ENCODE measurements at regions not wholly inside any gene's neighbourhood (a gene's known extent, or its start where the extent isn't known, plus 50 kb on each side); places are given as distances from the start of the nearest gene placed in this dataset.

- no peak overlapping the region for H3K4me3 Mint-ChIP-seq
- peaks cover 45 to 48% (median 45%) of the 10 kb centered on the region in 3 donors for H3K27me3 Mint-ChIP-seq
- peaks cover 0 to 5% (median under 1%) of the 10 kb centered on the region in 7 donors for H3K9me3 Mint-ChIP-seq
- peaks cover 0 to 7% of the 10 kb centered on the region in 2 donors for H3K36me3 Mint-ChIP-seq
- no peak for ATAC-seq (ENCODE audit: low read depth in 2 of 2)
- no peaks in the 10 kb centered on the region for H3K4me1 Mint-ChIP-seq
- no peak overlapping the region for H3K27ac Mint-ChIP-seq
- no peak for DNase-seq
Measured at GRCh38 chr16:86364653-86365380, 145.5 kb upstream of the FOXF1 start.

DNA sequence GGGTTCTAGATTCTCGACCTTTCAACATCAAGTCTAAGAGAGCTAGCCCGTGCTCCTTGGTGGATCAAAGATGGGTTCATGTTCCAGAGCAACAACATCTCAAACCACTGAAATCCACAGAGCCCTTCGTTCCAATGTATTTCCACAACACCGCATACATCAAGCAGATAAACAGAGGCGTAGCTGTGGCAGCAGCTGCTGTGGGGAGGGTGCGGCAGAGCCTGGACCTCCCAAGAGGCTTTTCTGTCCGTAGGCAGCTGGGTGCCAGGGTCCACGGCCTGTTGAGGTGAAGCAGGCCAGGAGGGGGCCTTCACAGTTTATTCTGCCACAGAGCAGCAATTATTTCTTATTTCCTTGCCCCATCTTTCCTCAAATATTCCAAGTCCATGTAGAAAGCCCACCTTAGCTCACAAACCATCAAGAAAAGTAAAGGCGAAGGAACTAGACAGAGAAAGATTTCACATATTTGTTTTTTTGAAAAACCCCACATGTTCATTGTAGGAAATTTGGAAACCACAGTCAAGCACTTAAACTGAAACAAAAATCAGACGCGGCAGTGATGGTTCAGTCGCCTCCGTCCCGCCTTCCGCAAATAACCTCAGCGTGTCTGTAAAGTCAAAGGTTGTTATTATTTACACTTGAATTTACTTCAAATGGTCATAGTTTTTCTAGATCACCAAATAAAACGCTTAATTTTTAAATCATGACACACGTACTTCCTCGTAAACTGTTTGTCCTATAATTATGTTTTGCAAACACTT, 144.6 kb upstream of the FOXF1 start:
- Mint-ChIP-seq H3K4me3 (no peak overlapping the region), H3K9me3 (peaks cover 0 to 5% (median 0%) of the 10 kb centered on the region in 7 donors), H3K36me3 (peaks cover 0 to 7% of the 10 kb centered on the region in 2 donors), H3K4me1 (no peaks in the 10 kb centered on the region), H3K27me3 (peaks cover 44 to 52% (median 45%) of the 10 kb centered on the region in 3 donors), H3K27ac (no peak overlapping the region)
- no peak for DNase-seq
- no peak for ATAC-seq (ENCODE audit: low read depth in 2 of 2)

DNA sequence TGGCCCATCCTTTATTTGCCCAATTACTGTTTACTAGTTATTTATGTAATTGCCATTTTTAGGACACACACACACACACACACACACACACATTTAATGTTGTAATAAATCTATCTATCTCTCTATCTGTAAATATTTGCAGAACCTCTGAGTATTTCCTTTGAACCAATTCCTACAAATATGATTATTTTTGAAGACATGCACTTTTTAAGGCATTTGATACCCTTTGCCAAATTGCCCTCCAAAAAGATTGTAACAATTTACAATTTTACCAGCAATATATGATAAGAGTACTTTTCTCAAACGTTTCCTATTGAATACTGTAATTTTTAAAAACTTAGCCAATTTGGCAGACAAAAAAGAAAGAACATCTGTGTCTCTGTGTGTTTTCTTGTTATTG, 143.8 kb upstream of the FOXF1 start:
- ATAC-seq (ENCODE audit: low read depth in 2 of 2) (no peak), DNase-seq (no peak)
- no peak overlapping the region for H3K4me3 Mint-ChIP-seq
- peaks cover 0 to 7% of the 10 kb centered on the region in 2 donors for H3K36me3 Mint-ChIP-seq
- H3K27me3 Mint-ChIP-seq, result peaks cover 44 to 52% (median 44%) of the 10 kb centered on the region in 3 donors
- no peaks in the 10 kb centered on the region for H3K4me1 Mint-ChIP-seq
- H3K9me3 Mint-ChIP-seq, result peaks cover 0 to 5% (median 0%) of the 10 kb centered on the region in 7 donors
- no peak overlapping the region for H3K27ac Mint-ChIP-seq

GRCh38 chr16:86367291-86368072, 142.8 kb upstream of the FOXF1 start:
- Mint-ChIP-seq H3K9me3 (peaks cover 0 to 2% (median 0%) of the 10 kb centered on the region in 7 donors), H3K27me3 (peaks cover 34 to 44% (median 38%) of the 10 kb centered on the region in 3 donors), H3K4me1 (no peaks in the 10 kb centered on the region), H3K27ac (no peak overlapping the region), H3K4me3 (no peak overlapping the region), H3K36me3 (peaks cover 0 to 7% of the 10 kb centered on the region in 2 donors)
- no peak for ATAC-seq (ENCODE audit: low read depth in 2 of 2)
- DNase-seq, result no peak

GRCh38 chr16:86368261-86368660, 142.1 kb upstream of the FOXF1 start:
- no peak overlapping the region for H3K4me3 Mint-ChIP-seq
- ATAC-seq (ENCODE audit: low read depth in 2 of 2), result no peak
- peaks cover 0 to 7% of the 10 kb centered on the region in 2 donors for H3K36me3 Mint-ChIP-seq
- H3K9me3 Mint-ChIP-seq, result no peaks in the 10 kb centered on the region
- H3K4me1 Mint-ChIP-seq, result no peaks in the 10 kb centered on the region
- no peak overlapping the region for H3K27ac Mint-ChIP-seq
- DNase-seq, result no peak
- H3K27me3 Mint-ChIP-seq, result peaks cover 33 to 49% (median 33%) of the 10 kb centered on the region in 3 donors

DNA sequence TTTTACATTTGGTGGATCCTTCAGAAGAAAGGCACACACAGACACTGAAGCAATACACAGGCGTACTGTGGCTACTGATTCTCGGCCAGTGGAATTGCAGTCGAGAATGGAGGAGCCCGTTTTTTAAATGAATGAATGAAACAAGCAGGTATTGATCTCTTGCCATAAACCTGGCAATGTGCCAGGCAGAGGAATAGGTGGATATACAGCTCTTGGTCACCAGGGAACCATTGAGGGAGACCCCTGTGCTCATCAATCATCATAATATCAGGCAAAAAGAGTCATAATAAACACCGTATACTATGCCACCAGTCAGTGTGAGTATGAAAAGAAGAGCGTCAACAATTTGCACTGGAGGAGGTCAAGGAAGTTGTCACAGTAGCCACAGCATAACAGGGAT, 140.3 kb upstream of the FOXF1 start:
- no peak overlapping the region for H3K27ac Mint-ChIP-seq
- peaks cover 0 to 11% (median 6%) of the 10 kb centered on the region in 7 donors for H3K9me3 Mint-ChIP-seq
- no peak overlapping the region for H3K4me3 Mint-ChIP-seq
- ATAC-seq (ENCODE audit: low read depth in 2 of 2) (no peak), DNase-seq (no peak)
- H3K36me3 Mint-ChIP-seq, result peaks cover 0 to 9% of the 10 kb centered on the region in 2 donors
- H3K27me3 Mint-ChIP-seq, result peaks cover 28 to 51% (median 30%) of the 10 kb centered on the region in 3 donors
- no peaks in the 10 kb centered on the region for H3K4me1 Mint-ChIP-seq

DNA sequence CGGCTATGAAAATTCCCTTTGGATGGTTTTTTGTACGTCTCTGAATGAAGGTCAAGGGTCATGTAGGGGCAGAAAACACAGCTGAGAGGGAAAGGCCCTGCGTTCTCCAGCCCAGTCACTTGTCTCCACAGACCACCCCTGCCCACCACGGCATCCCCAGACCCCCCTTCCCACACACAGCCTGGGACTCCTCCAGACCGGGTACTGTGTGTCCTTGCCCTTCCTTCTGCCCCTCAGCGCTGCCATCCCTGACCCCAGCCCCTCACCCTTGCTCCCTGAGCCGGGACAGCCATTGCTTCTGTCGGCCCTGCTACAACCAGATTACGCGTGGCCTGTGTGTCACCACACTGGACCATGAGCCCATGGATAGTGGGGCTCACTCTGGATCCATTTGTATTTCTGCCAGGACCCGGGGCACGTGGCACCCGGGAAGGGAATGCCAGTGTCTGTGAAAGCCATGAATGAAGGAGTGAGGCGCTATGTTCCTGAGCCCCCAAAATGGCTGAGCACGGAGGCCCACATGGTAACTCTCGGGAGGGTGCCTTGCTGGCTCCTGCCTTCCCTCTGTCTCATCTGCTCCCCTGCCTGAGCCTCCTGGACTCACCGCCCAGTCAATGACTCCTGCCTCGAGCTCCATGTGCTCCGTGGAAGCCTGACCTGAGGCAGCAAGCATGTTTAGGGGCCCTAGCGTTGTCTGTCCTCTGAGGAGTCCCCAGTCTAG, 139.1 kb upstream of the FOXF1 start:
- Mint-ChIP-seq H3K27me3 (peaks cover 21 to 45% (median 30%) of the 10 kb centered on the region in 3 donors), H3K4me1 (no peaks in the 10 kb centered on the region), H3K9me3 (peaks cover 0 to 14% (median 9%) of the 10 kb centered on the region in 7 donors), H3K36me3 (peaks cover 0 to 8% of the 10 kb centered on the region in 2 donors), H3K4me3 (no peak overlapping the region), H3K27ac (no peak overlapping the region)
- ATAC-seq (ENCODE audit: low read depth in 2 of 2) (no peak), DNase-seq (no peak)

- Mint-ChIP-seq H3K27me3 (peaks cover 21 to 45% (median 24%) of the 10 kb centered on the region in 3 donors), H3K36me3 (peaks cover 0 to 8% of the 10 kb centered on the region in 2 donors), H3K4me1 (no peaks in the 10 kb centered on the region), H3K4me3 (no peak overlapping the region), H3K9me3 (peaks cover 0 to 18% (median 9%) of the 10 kb centered on the region in 7 donors), H3K27ac (no peak overlapping the region)
- ATAC-seq (ENCODE audit: low read depth in 2 of 2), result no peak
- no peak for DNase-seq
Measured at GRCh38 chr16:86372193-86372592, 138.1 kb upstream of the FOXF1 start.

DNA sequence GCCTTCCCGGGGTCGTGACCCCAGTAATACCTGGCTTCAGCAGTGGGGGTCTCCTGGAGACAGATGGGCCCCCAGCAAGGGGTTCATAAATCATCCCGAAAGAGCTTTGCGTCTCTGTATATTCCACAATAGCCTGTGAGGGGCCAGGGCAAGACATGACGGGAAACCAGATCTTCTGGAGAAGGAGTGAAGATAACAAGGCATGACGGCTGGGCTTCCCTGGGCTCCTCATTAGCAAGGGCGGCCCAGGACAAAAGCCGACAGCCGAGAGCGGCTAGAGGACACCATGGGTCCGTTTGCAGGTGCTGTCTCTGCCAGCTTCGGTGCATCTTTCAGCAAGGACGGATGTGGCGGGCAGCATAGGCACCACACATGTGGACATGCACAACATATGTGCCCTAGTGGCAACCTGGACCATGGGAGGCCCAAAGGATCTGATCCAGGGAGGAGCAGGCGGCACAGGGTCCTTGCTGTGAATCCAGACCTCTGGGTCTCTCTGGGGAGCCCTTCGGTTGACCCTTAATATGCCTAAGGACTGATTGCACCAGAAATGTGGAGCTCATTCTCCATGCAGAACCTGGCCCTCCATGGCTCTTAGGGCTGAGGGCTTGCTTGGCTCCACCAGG, 136.9 kb upstream of the FOXF1 start:
- Mint-ChIP-seq H3K27ac (no peak overlapping the region), H3K27me3 (peaks cover 17 to 36% (median 24%) of the 10 kb centered on the region in 3 donors), H3K4me1 (no peaks in the 10 kb centered on the region), H3K4me3 (no peak overlapping the region), H3K36me3 (peaks cover 0 to 8% of the 10 kb centered on the region in 2 donors), H3K9me3 (peaks cover 0 to 18% (median 9%) of the 10 kb centered on the region in 7 donors)
- ATAC-seq (ENCODE audit: low read depth in 2 of 2) (no peak), DNase-seq (no peak)

- DNase-seq, result no peak
- H3K27me3 Mint-ChIP-seq, result peaks cover 13 to 30% (median 25%) of the 10 kb centered on the region in 3 donors
- no peak overlapping the region for H3K4me3 Mint-ChIP-seq
- no peak for ATAC-seq (ENCODE audit: low read depth in 2 of 2)
- H3K36me3 Mint-ChIP-seq, result peaks cover 0 to 8% of the 10 kb centered on the region in 2 donors
- no peaks in the 10 kb centered on the region for H3K4me1 Mint-ChIP-seq
- peaks cover 0 to 18% (median 9%) of the 10 kb centered on the region in 7 donors for H3K9me3 Mint-ChIP-seq
- no peak overlapping the region for H3K27ac Mint-ChIP-seq
Measured at GRCh38 chr16:86374603-86375130, 135.7 kb upstream of the FOXF1 start.

GRCh38 chr16:86375364-86375763, 135.0 kb upstream of the FOXF1 start:
- Mint-ChIP-seq H3K9me3 (peaks cover 0 to 18% (median 9%) of the 10 kb centered on the region in 7 donors), H3K4me3 (no peak overlapping the region), H3K27ac (no peak overlapping the region), H3K36me3 (peaks cover 0 to 8% of the 10 kb centered on the region in 2 donors), H3K4me1 (no peaks in the 10 kb centered on the region), H3K27me3 (peaks cover 6 to 25% (median 24%) of the 10 kb centered on the region in 3 donors)
- ATAC-seq (ENCODE audit: low read depth in 2 of 2) (no peak), DNase-seq (no peak)

DNA sequence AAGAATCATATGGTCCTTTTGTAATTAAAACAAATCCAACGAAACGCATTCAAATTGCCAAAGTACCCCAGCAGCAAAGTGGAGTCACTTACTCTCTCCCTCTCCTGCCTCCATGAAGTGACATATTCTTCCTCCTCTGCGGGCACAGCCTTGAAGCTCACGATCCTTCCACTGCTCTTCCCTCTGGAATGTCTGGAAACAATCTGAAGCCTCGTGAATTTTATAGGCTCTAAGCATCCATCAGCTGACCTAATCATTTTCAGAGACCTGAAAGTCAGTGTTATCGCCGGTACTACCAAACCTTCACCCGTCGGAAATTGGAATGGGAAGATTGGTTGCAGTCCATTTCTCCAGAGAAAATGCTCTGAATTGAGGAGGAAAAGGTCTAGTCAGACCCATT, 134.5 kb upstream of the FOXF1 start:
- Mint-ChIP-seq H3K4me1 (no peaks in the 10 kb centered on the region), H3K27ac (no peak overlapping the region), H3K4me3 (no peak overlapping the region), H3K36me3 (peaks cover 0 to 8% of the 10 kb centered on the region in 2 donors), H3K27me3 (peaks cover 5 to 25% (median 24%) of the 10 kb centered on the region in 3 donors), H3K9me3 (peaks cover 0 to 18% (median 9%) of the 10 kb centered on the region in 7 donors)
- no peak for ATAC-seq (ENCODE audit: low read depth in 2 of 2)
- DNase-seq, result no peak

All from naive B cell (primary cell).